GM19035 (cell line): ENCODE measurements at regions not wholly inside any gene's neighbourhood (a gene's known extent, or its start where the extent isn't known, plus 50 kb on each side); places are given as distances from the start of the nearest gene placed in this dataset.
"Not testable (repeated sequence)": the region's sequence is repeated elsewhere in the genome, so short reads cannot be mapped to it uniquely, and the experiment has no call there.

ENCODE experiments used
- ATAC-seq: cut with Tn5 transposase; IDR thresholded peaks from one replicate; pipeline ENCODE4 v1.9.1; 2021; ENCODE audit not compliant: unreplicated experiment

- not testable (repeated sequence) for ATAC-seq
Observed at GRCh38 chr7:142507066-142507465, 242.2 kb upstream of the PRSS1 start.

GRCh38 chr7:142506601-142507000 lies 242.7 kb upstream of the PRSS1 start:
- ATAC-seq, result no peak

GRCh38 chr7:142503949-142504348 lies 245.3 kb upstream of the PRSS1 start:
- not testable (repeated sequence) for ATAC-seq

GRCh38 chr7:142503036-142503435 lies 245.2 kb upstream of the PRSS58 start:
- ATAC-seq, result no peak

- no peak for ATAC-seq
Observed at GRCh38 chr7:142501434-142501833, 243.6 kb upstream of the PRSS58 start.

GRCh38 chr7:142500366-142500765 lies 242.5 kb upstream of the PRSS58 start:
- no peak for ATAC-seq

GRCh38 chr7:142499635-142500034 lies 241.8 kb upstream of the PRSS58 start:
- ATAC-seq, result no peak

- ATAC-seq, result no peak
Observed at GRCh38 chr7:142498364-142498763, 240.5 kb upstream of the PRSS58 start.

GRCh38 chr7:142496545-142496991 lies 238.7 kb upstream of the PRSS58 start:
- peak; percentile 66 for ATAC-seq

- not testable (repeated sequence) for ATAC-seq
Observed at GRCh38 chr7:142495879-142496278, 238.0 kb upstream of the PRSS58 start.

- ATAC-seq, result not testable (repeated sequence)
Observed at GRCh38 chr7:142495301-142495700, 237.4 kb upstream of the PRSS58 start.

GRCh38 chr7:142494021-142494420 lies 236.2 kb upstream of the PRSS58 start:
- no peak for ATAC-seq

- ATAC-seq, result no peak
Observed at GRCh38 chr7:142488842-142489241, 231.0 kb upstream of the PRSS58 start.

GRCh38 chr7:142488036-142488633 lies 230.3 kb upstream of the PRSS58 start:
- no peak for ATAC-seq

- ATAC-seq, result not testable (repeated sequence)
Observed at GRCh38 chr7:142487565-142487964, 229.7 kb upstream of the PRSS58 start.

- no peak for ATAC-seq
Observed at GRCh38 chr7:142487124-142487523, 229.3 kb upstream of the PRSS58 start.

- no peak for ATAC-seq
Observed at GRCh38 chr7:142485617-142486226, 227.9 kb upstream of the PRSS58 start.

GRCh38 chr7:142483659-142484317 lies 225.9 kb upstream of the PRSS58 start:
- ATAC-seq, result no peak

GRCh38 chr7:142482891-142483658 lies 225.2 kb upstream of the PRSS58 start:
- peak; percentile 73 for ATAC-seq

GRCh38 chr7:142481548-142481947 lies 223.7 kb upstream of the PRSS58 start:
- no peak for ATAC-seq

GRCh38 chr7:142478479-142479220 lies 220.8 kb upstream of the PRSS58 start:
- peak; percentile 78 for ATAC-seq
